ENCODE measurements at regions not wholly inside any gene's neighbourhood (a gene's known extent, or its start where the extent isn't known, plus 50 kb on each side); places are given as distances from the start of the nearest gene placed in this dataset.

DNA sequence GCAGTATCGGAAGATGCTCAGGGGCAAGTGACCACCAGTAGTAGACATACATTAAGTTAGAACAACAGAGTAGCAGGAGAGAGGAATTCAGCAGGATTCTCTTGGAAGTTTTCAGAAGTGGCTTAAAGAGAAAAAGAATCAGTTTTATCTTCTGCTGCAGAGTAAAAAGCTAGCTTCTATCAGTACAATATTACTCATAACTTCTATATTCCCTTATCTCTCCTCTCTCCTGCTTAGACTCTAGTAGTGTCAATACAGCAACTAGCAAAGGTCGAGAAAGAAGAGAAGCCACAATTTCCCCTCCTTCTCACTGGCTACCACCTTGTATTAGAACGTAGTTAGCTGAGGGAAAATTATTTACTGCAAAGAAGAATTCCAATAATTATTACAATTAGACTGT, 539.7 kb downstream of the DIPK2A start:
- TF ChIP-seq TEAD4 (IDR thresholded peaks at IDR 0.05) (no peak), EP300 (IDR thresholded peaks at IDR 0.05; ENCODE audit: borderline replicate concordance) (no peak), YY1 (IDR thresholded peaks at IDR 0.05; ENCODE audit: low read depth) (no peak), CEBPB (IDR thresholded peaks at IDR 0.05) (no peak)
- TF ChIP-seq, protein P1, sequence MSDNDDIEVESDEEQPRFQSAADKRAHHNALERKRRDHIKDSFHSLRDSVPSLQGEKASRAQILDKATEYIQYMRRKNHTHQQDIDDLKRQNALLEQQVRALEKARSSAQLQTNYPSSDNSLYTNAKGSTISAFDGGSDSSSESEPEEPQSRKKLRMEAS (IDR thresholded peaks at IDR 0.05): no peak
- TF ChIP-seq, protein P2, sequence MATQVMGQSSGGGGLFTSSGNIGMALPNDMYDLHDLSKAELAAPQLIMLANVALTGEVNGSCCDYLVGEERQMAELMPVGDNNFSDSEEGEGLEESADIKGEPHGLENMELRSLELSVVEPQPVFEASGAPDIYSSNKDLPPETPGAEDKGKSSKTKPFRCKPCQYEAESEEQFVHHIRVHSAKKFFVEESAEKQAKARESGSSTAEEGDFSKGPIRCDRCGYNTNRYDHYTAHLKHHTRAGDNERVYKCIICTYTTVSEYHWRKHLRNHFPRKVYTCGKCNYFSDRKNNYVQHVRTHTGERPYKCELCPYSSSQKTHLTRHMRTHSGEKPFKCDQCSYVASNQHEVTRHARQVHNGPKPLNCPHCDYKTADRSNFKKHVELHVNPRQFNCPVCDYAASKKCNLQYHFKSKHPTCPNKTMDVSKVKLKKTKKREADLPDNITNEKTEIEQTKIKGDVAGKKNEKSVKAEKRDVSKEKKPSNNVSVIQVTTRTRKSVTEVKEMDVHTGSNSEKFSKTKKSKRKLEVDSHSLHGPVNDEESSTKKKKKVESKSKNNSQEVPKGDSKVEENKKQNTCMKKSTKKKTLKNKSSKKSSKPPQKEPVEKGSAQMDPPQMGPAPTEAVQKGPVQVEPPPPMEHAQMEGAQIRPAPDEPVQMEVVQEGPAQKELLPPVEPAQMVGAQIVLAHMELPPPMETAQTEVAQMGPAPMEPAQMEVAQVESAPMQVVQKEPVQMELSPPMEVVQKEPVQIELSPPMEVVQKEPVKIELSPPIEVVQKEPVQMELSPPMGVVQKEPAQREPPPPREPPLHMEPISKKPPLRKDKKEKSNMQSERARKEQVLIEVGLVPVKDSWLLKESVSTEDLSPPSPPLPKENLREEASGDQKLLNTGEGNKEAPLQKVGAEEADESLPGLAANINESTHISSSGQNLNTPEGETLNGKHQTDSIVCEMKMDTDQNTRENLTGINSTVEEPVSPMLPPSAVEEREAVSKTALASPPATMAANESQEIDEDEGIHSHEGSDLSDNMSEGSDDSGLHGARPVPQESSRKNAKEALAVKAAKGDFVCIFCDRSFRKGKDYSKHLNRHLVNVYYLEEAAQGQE (IDR thresholded peaks at IDR 0.05; ENCODE audit: low read depth): no peak
